ENCODE measurements at regions not wholly inside any gene's neighbourhood (a gene's known extent, or its start where the extent isn't known, plus 50 kb on each side); places are given as distances from the start of the nearest gene placed in this dataset.

DNA sequence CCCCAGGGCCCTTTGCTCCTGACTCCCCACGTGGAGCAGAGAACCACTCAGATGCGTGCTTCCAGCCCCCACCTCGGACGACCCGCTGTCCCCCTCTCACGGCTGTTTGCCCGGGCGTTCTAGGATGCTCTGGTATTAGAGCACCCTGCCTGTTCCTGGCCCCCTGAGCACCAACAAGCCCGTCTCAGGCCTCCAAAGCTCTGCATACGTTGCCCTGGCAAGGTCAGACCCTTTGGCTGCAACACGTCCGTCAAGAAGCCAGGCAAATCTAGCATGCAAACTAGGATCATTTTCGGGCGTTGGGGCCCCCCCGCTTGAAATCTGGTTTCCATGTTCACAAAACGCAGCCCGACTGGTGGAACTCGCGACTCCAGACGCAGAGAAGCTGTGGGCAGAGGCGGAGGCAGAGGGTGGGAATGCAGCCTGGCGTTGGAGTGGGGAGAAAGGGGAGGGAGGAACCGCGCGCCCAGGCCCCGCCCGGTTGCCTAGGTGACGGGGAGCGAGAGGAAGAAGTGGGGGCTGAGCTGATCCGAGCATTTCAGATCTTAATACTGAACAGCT is 86.2 kb upstream of the PIAS1 start:
- H2BK20ac ChIP-seq (ENCODE audit: low read depth, low read length, poor library complexity, severe bottlenecking), result no peak overlapping the region
- TF ChIP-seq, protein P1, sequence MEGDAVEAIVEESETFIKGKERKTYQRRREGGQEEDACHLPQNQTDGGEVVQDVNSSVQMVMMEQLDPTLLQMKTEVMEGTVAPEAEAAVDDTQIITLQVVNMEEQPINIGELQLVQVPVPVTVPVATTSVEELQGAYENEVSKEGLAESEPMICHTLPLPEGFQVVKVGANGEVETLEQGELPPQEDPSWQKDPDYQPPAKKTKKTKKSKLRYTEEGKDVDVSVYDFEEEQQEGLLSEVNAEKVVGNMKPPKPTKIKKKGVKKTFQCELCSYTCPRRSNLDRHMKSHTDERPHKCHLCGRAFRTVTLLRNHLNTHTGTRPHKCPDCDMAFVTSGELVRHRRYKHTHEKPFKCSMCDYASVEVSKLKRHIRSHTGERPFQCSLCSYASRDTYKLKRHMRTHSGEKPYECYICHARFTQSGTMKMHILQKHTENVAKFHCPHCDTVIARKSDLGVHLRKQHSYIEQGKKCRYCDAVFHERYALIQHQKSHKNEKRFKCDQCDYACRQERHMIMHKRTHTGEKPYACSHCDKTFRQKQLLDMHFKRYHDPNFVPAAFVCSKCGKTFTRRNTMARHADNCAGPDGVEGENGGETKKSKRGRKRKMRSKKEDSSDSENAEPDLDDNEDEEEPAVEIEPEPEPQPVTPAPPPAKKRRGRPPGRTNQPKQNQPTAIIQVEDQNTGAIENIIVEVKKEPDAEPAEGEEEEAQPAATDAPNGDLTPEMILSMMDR (conservative IDR thresholded peaks at IDR 0.05), result no peak
- H3K18ac ChIP-seq (ENCODE audit: insufficient read length, low read depth, low read length), result no peak overlapping the region
- H2BK15ac ChIP-seq (ENCODE audit: low read depth, low read length), result no peak overlapping the region
- Mint-ChIP-seq H3K27me3 (ENCODE audit: low read depth) (peaks cover 9% of the 10 kb centered on the region), H3K4me3 (peak overlapping the region; percentile 76 to 81), H3K4me1 (peaks cover 21 to 26% of the 10 kb centered on the region in 2 experiments), H3K9me3 (no peaks in the 10 kb centered on the region), H3K27ac (peak overlapping the region in 2 of 3 experiments; percentile 19 to 97; a peak in 2 of 7 replicates), H3K36me3 (ENCODE audit: insufficient read depth in 1 of 3, low read depth in 3 of 3) (no peaks in the 10 kb centered on the region; a peak in 1 of 7 replicates)
- H3K4me2 ChIP-seq (ENCODE audit: insufficient read depth, insufficient read length, low read length), result peak overlapping the region; percentile 56
- H3K4me1 ChIP-seq (ENCODE audit: insufficient read depth, low read length), result peaks cover 4% of the 10 kb centered on the region; the same call in 1 of the 2 replicates
- H2BK12ac ChIP-seq (ENCODE audit: insufficient read length, low read depth, low read length), result no peak overlapping the region
- no peaks in the 10 kb centered on the region for H3K79me1 ChIP-seq (ENCODE audit: insufficient read depth, low read depth, low read length, poor library complexity, severe bottlenecking)
- no peak overlapping the region for H4K8ac ChIP-seq (replicated peaks; ENCODE audit: insufficient read length, low read depth, low read length)
- H2AK5ac ChIP-seq (ENCODE audit: insufficient read length, low read length), result no peak overlapping the region
- H3K9ac ChIP-seq (ENCODE audit: extremely low read depth, insufficient read length, low read length), result no peak overlapping the region
- H2AFZ ChIP-seq (ENCODE audit: low read length), result no peak overlapping the region
- no peak overlapping the region for H2BK120ac ChIP-seq (ENCODE audit: low read depth, low read length, poor library complexity, severe bottlenecking)
- no peaks in the 10 kb centered on the region for H3K79me2 ChIP-seq (ENCODE audit: insufficient read depth, low read length)
- peaks cover 6% of the 10 kb centered on the region for H3K23me2 ChIP-seq (ENCODE audit: insufficient read length, low read depth, low read length, poor library complexity, severe bottlenecking)
- no peak overlapping the region for H3K4ac ChIP-seq (ENCODE audit: low read depth, low read length)
- H3K9me3 ChIP-seq (ENCODE audit: control insufficient read depth, low read depth, low read length), result no peaks in the 10 kb centered on the region
- no peak overlapping the region for H2BK5ac ChIP-seq (ENCODE audit: insufficient read length, low read length)
- peak; percentile 82 for DNase-seq
- H3K27ac ChIP-seq (ENCODE audit: insufficient read length, low read depth, low read length), result no peak overlapping the region
- H4K5ac ChIP-seq (ENCODE audit: insufficient read length, low read depth, low read length), result no peak overlapping the region
- peak overlapping the region; percentile 3; the same call in 1 of the 2 replicates for H3K14ac ChIP-seq (ENCODE audit: insufficient read depth, low read length)
- H4K20me1 ChIP-seq (ENCODE audit: control insufficient read depth, insufficient read depth, insufficient read length), result no peaks in the 10 kb centered on the region
- no peak overlapping the region for H3K56ac ChIP-seq (ENCODE audit: insufficient read length, low read depth, low read length)
- no peaks in the 10 kb centered on the region; the same call in 1 of the 2 replicates for H3K27me3 ChIP-seq (ENCODE audit: insufficient read depth, low read length)
- H3T11ph ChIP-seq (ENCODE audit: low read length), result no peak overlapping the region
- WGBS (ENCODE audit: extremely low coverage, insufficient read length, low lambda C conversion rate), result no CpG with 5 or more reads among the region's 30 CpGs
- no peak overlapping the region for H3K23ac ChIP-seq (ENCODE audit: insufficient read length, low read depth, low read length)
- H4K91ac ChIP-seq (ENCODE audit: insufficient read length, low read depth, low read length), result no peak overlapping the region
